ENCODE measurements at regions not wholly inside any gene's neighbourhood (a gene's known extent, or its start where the extent isn't known, plus 50 kb on each side); places are given as distances from the start of the nearest gene placed in this dataset.
"Not testable (repeated sequence)": the region's sequence is repeated elsewhere in the genome, so short reads cannot be mapped to it uniquely, and the experiment has no call there.

DNA sequence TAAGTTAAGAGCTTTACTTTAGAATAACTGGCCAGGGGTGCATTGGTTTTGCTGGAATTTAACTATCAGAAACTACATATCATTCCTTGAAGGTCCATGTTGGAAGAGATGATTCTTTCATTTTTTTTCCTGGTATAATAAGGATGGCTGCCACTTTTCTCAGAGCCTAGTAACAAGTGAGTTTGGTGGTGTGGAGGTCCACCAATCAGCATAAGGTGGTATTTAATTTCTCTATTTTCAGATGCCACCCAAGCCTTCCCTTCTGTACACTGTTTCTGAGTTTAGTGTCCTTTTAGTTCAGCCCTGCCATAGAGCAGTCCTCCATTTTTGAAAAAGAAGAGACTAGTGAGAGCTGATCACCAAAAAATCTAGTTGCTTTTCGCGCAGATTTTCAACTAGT lies 386.3 kb downstream of the USP25 start:
- DNase-seq (ENCODE audit: low read depth, low spot score): no peak

DNA sequence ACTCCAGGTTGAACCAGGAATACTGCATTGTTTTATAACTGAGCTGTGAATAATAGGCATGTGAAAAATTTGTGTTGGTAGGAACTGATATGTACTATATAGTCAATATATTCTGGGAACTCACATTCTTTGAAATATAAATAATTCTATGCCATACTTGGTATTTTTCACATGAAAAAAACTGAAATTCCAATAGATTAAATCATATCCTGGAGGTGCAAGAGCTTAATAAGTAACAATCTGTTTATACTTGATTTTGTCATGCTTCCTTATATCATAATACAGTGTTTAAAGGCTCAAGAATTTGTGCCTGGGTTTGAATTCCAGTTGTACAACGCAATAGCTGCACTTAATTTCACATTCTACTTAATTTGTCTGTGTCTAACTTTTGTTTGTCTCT lies 387.0 kb downstream of the USP25 start:
- no peak for DNase-seq (ENCODE audit: low read depth, low spot score)

DNA sequence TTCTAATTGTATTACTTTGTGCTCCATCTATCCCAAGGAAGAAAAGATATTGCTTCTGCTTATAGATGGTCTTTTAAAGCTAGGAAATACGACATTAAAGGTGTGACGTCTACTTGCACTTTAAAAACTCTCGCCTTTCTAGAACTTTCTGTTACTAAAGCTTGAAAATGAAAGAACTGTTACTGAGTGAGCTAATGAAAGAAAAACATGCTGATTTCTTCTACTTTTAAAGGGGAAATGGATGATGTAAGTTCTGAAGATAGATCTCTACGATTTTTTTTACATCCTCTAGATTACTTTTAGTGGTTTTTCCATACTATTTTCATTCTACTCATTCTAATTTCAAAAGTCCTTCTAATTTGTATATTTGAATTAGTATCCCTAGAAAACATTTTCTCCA lies 387.5 kb downstream of the USP25 start:
- DNase-seq (ENCODE audit: low read depth, low spot score): no peak

- no peak for DNase-seq (ENCODE audit: low read depth, low spot score)
Measured at GRCh38 chr21:16117851-16118590, 388.2 kb downstream of the USP25 start.

- no peak for DNase-seq (ENCODE audit: low read depth, low spot score)
Measured at GRCh38 chr21:16124378-16125138, 394.8 kb downstream of the USP25 start.

- no peak for DNase-seq (ENCODE audit: low read depth, low spot score)
Measured at GRCh38 chr21:16125274-16125673, 395.5 kb downstream of the USP25 start.

- not testable (repeated sequence) for DNase-seq (ENCODE audit: low read depth, low spot score)
Measured at GRCh38 chr21:16132453-16132852, 402.7 kb downstream of the USP25 start.

DNA sequence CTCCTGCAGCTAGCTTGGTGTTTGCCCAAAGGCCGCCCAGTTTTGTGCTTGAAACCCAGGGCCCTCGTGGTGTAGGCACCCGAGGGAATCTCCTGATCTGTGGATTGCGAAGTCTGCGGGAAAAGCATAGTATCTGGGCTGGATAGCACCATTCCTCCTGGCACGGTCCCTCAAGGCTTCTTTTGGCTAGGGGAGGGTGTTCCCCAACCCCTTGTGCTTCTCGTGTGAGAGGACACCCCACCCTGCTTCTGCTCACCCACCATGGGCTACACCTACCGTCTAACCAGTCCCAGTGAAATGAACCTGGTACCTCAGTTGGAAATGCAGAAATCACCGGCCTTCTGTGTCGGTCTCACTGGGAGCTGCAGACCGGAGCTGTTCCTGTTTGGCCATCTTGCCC lies 403.5 kb downstream of the USP25 start:
- DNase-seq (ENCODE audit: low read depth, low spot score): no peak

- no peak for DNase-seq (ENCODE audit: low read depth, low spot score)
Measured at GRCh38 chr21:16134134-16134533, 404.4 kb downstream of the USP25 start.

GRCh38 chr21:16137106-16137505 lies 407.3 kb downstream of the USP25 start:
- DNase-seq (ENCODE audit: low read depth, low spot score): no peak

DNA sequence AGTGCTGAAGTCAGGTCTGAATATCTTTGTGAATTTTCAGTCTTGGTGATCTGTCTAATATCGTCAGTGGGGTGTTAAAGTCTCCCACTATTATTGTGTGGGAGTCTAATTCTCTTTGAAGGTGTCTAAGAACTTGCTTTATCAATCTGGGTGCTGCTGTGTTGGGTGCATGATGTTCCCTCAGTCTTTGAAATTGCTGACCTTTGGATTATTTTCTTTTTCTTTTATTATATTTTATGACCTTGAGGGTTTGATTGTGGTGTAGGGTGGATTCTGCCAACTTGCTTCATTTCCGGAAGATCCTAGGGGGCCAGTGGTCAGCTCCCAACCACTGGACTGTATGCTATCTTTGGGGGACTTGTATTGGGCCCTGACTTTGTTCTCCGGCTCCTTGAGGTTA lies 415.3 kb downstream of the USP25 start:
- DNase-seq (ENCODE audit: low read depth, low spot score): no peak

DNA sequence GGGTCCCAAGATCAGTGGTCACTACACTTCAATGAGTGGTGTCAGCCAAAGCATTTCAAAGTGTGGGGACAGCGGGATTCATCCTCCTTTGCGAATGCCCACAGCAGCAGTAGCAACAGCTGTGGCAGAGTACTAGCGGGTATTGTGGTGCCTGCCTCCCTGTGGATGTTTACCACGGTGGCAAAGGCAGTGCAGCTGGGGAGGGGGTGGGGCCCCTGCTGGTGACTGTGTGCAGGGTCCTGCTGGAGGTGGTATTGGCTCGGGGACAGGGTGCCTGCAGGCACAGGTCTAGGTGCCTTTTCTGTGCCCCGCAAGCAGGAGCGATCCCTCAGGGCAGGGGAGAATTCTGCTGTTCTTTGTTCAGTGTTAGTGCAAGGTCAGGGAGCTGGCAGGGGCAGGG lies 415.7 kb downstream of the USP25 start:
- no peak for DNase-seq (ENCODE audit: low read depth, low spot score)

DNA sequence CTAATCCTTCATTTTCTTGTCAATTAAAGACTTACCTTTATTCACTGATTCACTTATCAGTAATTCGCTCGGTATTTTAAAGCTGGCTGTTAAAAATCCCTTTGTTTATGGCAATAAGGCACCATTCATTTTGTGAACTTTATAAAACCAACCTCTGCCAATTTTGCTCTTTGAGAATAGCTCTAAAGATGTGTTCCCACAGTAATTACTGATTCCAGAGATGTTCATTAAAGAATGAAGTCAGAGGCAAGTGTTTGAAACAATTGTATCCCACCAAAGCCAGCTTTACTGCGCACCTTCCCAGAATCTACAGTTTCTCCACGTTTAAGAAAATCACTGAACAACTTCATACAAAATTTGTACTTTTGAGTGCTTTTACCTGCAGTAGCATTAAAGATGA lies 424.5 kb downstream of the USP25 start:
- DNase-seq (ENCODE audit: low read depth, low spot score): no peak

- DNase-seq (ENCODE audit: low read depth, low spot score): no peak
Measured at GRCh38 chr21:16154951-16155635, 425.3 kb downstream of the USP25 start.

- DNase-seq (ENCODE audit: low read depth, low spot score): no peak
Measured at GRCh38 chr21:16156841-16157489, 427.2 kb downstream of the USP25 start.

- no peak for DNase-seq (ENCODE audit: low read depth, low spot score)
Measured at GRCh38 chr21:16159213-16159970, 429.6 kb downstream of the USP25 start.

- no peak for DNase-seq (ENCODE audit: low read depth, low spot score)
Measured at GRCh38 chr21:16159971-16160350, 430.2 kb downstream of the USP25 start.

GRCh38 chr21:16162953-16163352 lies 433.2 kb downstream of the USP25 start:
- DNase-seq (ENCODE audit: low read depth, low spot score): no peak

DNA sequence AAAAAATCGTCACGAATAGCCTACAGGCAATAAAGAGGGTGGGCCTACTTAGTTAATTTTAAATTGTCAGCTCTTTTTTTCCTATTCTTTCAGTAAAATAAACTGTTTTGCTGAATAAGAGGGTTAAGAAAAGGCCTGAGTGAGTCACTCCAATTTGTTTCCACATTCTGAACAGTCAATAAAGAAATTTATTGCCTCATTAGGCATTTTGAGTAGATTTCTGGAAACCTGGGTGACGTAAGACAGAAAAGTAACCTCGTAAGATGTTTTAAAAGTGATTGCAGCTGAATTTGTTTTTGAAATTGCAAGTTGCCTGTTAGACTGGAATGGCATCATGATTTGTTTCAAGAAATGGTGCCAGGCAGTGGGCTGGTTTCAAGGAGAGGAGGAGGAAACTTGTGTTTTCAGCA lies 439.3 kb downstream of the USP25 start:
- no peak for DNase-seq (ENCODE audit: low read depth, low spot score)

- DNase-seq (ENCODE audit: low read depth, low spot score): no peak
Measured at GRCh38 chr21:16169779-16170178, 440.0 kb downstream of the USP25 start.

DNA sequence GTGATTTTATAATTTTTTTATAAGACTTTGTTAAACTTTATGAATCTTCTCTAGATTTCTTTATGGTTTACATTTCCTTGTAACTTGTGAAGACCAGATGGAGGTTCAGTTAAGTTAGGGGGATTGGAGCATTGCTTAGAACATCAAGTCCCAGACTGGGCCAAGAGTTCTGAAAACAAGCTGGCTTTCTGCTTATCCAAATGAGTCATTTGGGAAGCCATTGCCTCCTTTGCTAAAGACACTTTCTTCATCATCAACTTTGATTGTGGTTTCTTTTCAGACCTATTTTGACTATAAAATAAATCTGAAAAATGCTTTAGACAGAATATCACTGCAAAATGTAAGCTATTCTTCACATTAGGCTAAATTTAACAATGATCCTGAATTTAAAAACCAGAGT lies 446.8 kb downstream of the USP25 start:
- no peak for DNase-seq (ENCODE audit: low read depth, low spot score)

All from iPS DF 19.7 (cell line).